IMR-90 (cell line): ENCODE measurements at regions not wholly inside any gene's neighbourhood (a gene's known extent, or its start where the extent isn't known, plus 50 kb on each side); places are given as distances from the start of the nearest gene placed in this dataset.

ENCODE experiments used
- ATAC-seq: fragments of 200-7000 bp; cut with Tn5 transposase; 2 replicates; pipeline ENCODE4 v1.9.1; 2020; ENCODE audit warnings: low read depth, mild to moderate bottlenecking, moderate library complexity
- BruUV-seq: library from RNA; stranded (reverse); fragments of 400-500 nt; replicated peaks from 2 replicates; lab custom pipeline; 2021; lab: Mats Ljungman, UMichigan
- CTCF ChIA-PET: fragments of 300-600 bp; formaldehyde crosslinking; extraction: SDS; loops from one replicate; lab custom pipeline; 2021; ENCODE audit warnings: antibody characterized with exemption; lab: Yijun Ruan, JAX
- POLR2A ChIA-PET: fragments of 300-600 bp; sonication (Branson Sonifier 250); formaldehyde crosslinking; loops from one replicate; lab custom pipeline; 2022; ENCODE audit warnings: antibody characterized with exemption; ENCODE audit not compliant: unreplicated experiment; lab: Charles Lee
- DNase-seq: peaks from one replicate; pipeline ENCODE4 v3.0.0; 2013
- H2AFZ ChIP-seq: replicated peaks from 2 replicates; pipeline ENCODE3; 2013; ENCODE audit warnings: low read length, mild to moderate bottlenecking; ENCODE audit not compliant: poor library complexity
- H2AK5ac ChIP-seq: 2 replicates; pipeline ENCODE4 v1.6.1; 2013; ENCODE audit warnings: low read depth, low read length, inconsistent platforms
- H2AK9ac ChIP-seq: replicated peaks from 2 replicates; pipeline ENCODE3; 2013; ENCODE audit warnings: mild to moderate bottlenecking, low read depth, low read length, moderate library complexity; ENCODE audit not compliant: poor library complexity
- H2BK120ac ChIP-seq: 2 replicates; pipeline ENCODE4 v1.6.1; 2013; ENCODE audit warnings: low read depth, low read length, inconsistent platforms
- H2BK15ac ChIP-seq: 3 replicates; pipeline ENCODE4 v1.6.1; 2013; ENCODE audit warnings: low read depth, low read length, inconsistent platforms
- H2BK20ac ChIP-seq: 2 replicates; pipeline ENCODE4 v1.6.1; 2013; ENCODE audit warnings: low read depth, mild to moderate bottlenecking, inconsistent platforms, low read length, moderate library complexity
- H2BK5ac ChIP-seq: 2 replicates; pipeline ENCODE4 v1.6.1; 2013; ENCODE audit warnings: mild to moderate bottlenecking, low read depth, low read length, inconsistent platforms; ENCODE audit not compliant: poor library complexity, severe bottlenecking
- H3K14ac ChIP-seq: replicated peaks from 2 replicates; pipeline ENCODE4 v1.6.1; 2013; ENCODE audit warnings: low read depth, low read length, inconsistent platforms
- H3K18ac ChIP-seq: 2 replicates; pipeline ENCODE4 v1.6.1; 2013; ENCODE audit warnings: low read depth, low read length, control low read depth
- H3K23ac ChIP-seq: 2 replicates; pipeline ENCODE4 v1.6.1; 2013; ENCODE audit warnings: low read depth, low read length, inconsistent platforms
- H3K27ac ChIP-seq: 2 replicates; pipeline ENCODE4 v1.5.1; 2013; ENCODE audit warnings: mild to moderate bottlenecking, control low read depth, low read length; ENCODE audit not compliant: insufficient read depth
- H3K27me3 ChIP-seq: 2 replicates; pipeline ENCODE4 v1.6.1; 2013; ENCODE audit warnings: low read length; ENCODE audit not compliant: control insufficient read depth, insufficient read depth
- H3K36me3 ChIP-seq: 2 replicates; pipeline ENCODE4 v1.6.1; 2013; ENCODE audit warnings: low read length, mixed read lengths; ENCODE audit not compliant: control insufficient read depth, insufficient read depth
- H3K4ac ChIP-seq: 2 replicates; pipeline ENCODE4 v1.6.1; 2013; ENCODE audit warnings: low read depth, low read length, inconsistent platforms
- H3K4me1 ChIP-seq: 2 replicates; pipeline ENCODE4 v1.6.1; 2013; ENCODE audit warnings: low read length, mixed read lengths; ENCODE audit not compliant: control insufficient read depth, insufficient read depth
- H3K4me2 ChIP-seq: 2 replicates; pipeline ENCODE4 v1.6.1; 2013; ENCODE audit warnings: low read depth, mild to moderate bottlenecking, control low read depth, low read length, moderate library complexity
- H3K4me3 ChIP-seq: 2 replicates; pipeline ENCODE4 v1.5.1; 2013; ENCODE audit warnings: low read depth, mild to moderate bottlenecking, control low read depth, low read length, moderate library complexity; ENCODE audit not compliant: insufficient read depth
- H3K56ac ChIP-seq: 2 replicates; pipeline ENCODE4 v1.6.1; 2013; ENCODE audit warnings: low read length, inconsistent platforms; ENCODE audit not compliant: insufficient read depth; ENCODE audit errors: extremely low read depth
- H3K79me1 ChIP-seq, 2 experiments: 2 replicates each; pipeline ENCODE4 v1.6.1; 2013; ENCODE audit warnings: low read length in 2 of 2, inconsistent platforms in 1 of 2, low read depth in 1 of 2
- H3K9ac ChIP-seq: 2 replicates; pipeline ENCODE4 v1.6.1; 2013; ENCODE audit warnings: low read depth, low read length, control low read depth
- H3K9me1 ChIP-seq: 2 replicates; pipeline ENCODE4 v1.6.1; 2013; ENCODE audit warnings: low read length, inconsistent platforms; ENCODE audit not compliant: insufficient read depth
- H3K9me3 ChIP-seq: 2 replicates; pipeline ENCODE4 v1.6.1; 2013; ENCODE audit warnings: low read length; ENCODE audit not compliant: control insufficient read depth, insufficient read depth
- H4K20me1 ChIP-seq: 2 replicates; pipeline ENCODE4 v1.6.1; 2013; ENCODE audit warnings: low read length, inconsistent platforms; ENCODE audit not compliant: insufficient read depth
- H4K5ac ChIP-seq: 2 replicates; pipeline ENCODE4 v1.6.1; 2013; ENCODE audit warnings: mild to moderate bottlenecking, low read depth, low read length, control low read depth
- H4K8ac ChIP-seq, 2 experiments: 2 replicates each; pipeline ENCODE4 v1.6.1; 2013; ENCODE audit warnings: low read depth in 2 of 2, low read length in 2 of 2, control low read depth in 1 of 2, inconsistent platforms in 1 of 2
- H4K91ac ChIP-seq: 2 replicates; pipeline ENCODE4 v1.6.1; 2013; ENCODE audit warnings: low read depth, low read length, inconsistent platforms; ENCODE audit not compliant: insufficient read depth
- BHLHE40 ChIP-seq: fragments of 150-350 bp; IDR thresholded peaks from 2 replicates; pipeline ENCODE4 v1.6.1; 2016; ENCODE audit warnings: mild to moderate bottlenecking, low read depth, low read length
- CEBPB ChIP-seq: IDR thresholded peaks from 2 replicates; pipeline ENCODE4 v1.6.1; 2012; ENCODE audit warnings: low read depth, low read length, improper control_type of control experiment
- CHD1 ChIP-seq: IDR thresholded peaks from 2 replicates; pipeline ENCODE4 v1.6.1; 2012; ENCODE audit warnings: low read depth, low read length, improper control_type of control experiment
- FOS ChIP-seq: fragments of 150-350 bp; IDR thresholded peaks from 2 replicates; pipeline ENCODE4 v1.6.1; 2016; ENCODE audit warnings: low read depth, low read length
- MAFK ChIP-seq: IDR thresholded peaks from 2 replicates; pipeline ENCODE4 v1.6.1; 2012; ENCODE audit warnings: low read depth, low read length, improper control_type of control experiment
- MAZ ChIP-seq: IDR thresholded peaks from 2 replicates; pipeline ENCODE4 v1.6.1; 2012; ENCODE audit warnings: low read depth, mild to moderate bottlenecking, low read length, improper control_type of control experiment, moderate library complexity, borderline replicate concordance
- NFE2L2 ChIP-seq: fragments of 150-350 bp; IDR thresholded peaks from 2 replicates; pipeline ENCODE4 v1.6.1; 2016; ENCODE audit warnings: low read depth, mild to moderate bottlenecking, low read length
- RAD21 ChIP-seq: IDR thresholded peaks from 2 replicates; pipeline ENCODE4 v1.6.1; 2012; ENCODE audit warnings: low read length, improper control_type of control experiment
- RCOR1 ChIP-seq: IDR thresholded peaks from 2 replicates; pipeline ENCODE4 v1.6.1; 2012; ENCODE audit warnings: mild to moderate bottlenecking, low read length, improper control_type of control experiment; ENCODE audit not compliant: insufficient replicate concordance
- RFX5 ChIP-seq: IDR thresholded peaks from 2 replicates; pipeline ENCODE4 v1.8.0; 2012; ENCODE audit warnings: low read depth, mild to moderate bottlenecking, low read length, moderate library complexity
- dilution Hi-C: fragments of 300-500 bp; cut with HindIII; formaldehyde crosslinking; loops from one replicate; pipeline ENCODE4 v1.14.3; 2018; ENCODE audit warnings: low sequenced_read_pairs; ENCODE audit not compliant: unreplicated experiment
- in situ Hi-C: fragments of 300-500 bp; cut with MboI; formaldehyde crosslinking; loops from 3 replicates; pipeline ENCODE4 v1.14.3; 2019; ENCODE audit warnings: low sequenced_read_pairs, inconsistent platforms, mixed read lengths
- intact Hi-C: fragments of 100-400 bp; cut with micrococcal nuclease; formaldehyde crosslinking; loops from 2 replicates; pipeline ENCODE4 v1.10.0; 2022
- TF ChIP-seq, protein P1 (sequence below): conservative IDR thresholded peaks from 2 replicates; pipeline ENCODE4 v1.5.1; 2012; ENCODE audit warnings: mild to moderate bottlenecking, low read depth, low read length, improper control_type of control experiment
- TF ChIP-seq, protein P2 (sequence below): fragments of 150-350 bp; IDR thresholded peaks from 2 replicates; pipeline ENCODE4 v1.6.1; 2017; ENCODE audit warnings: mild to moderate bottlenecking, antibody characterized with exemption, low read length, low read depth

DNA sequence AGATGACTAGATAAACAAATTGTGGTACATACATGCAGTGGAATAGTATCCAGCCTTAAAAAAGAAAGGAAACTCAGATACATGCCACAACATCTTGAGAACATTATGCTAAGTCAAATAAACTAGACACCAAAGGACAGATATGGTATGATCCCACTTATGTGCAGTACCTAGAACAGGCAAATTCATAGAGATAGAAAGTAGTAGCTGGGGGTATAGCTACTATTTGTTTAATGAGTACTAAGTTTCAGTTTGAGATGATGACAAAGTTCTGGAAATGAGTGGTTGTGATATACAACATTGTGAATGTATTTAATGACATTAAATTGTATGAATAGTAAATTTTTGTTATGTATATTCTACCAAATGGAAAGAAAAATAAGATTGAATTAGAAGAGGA, 477.2 kb upstream of the CFAP20DC start:
- ATAC-seq (no peak), DNase-seq (no peak)
- Histone ChIP-seq H2BK5ac (no peak overlapping the region), H4K20me1 (no peaks in the 10 kb centered on the region), H3K9ac (no peak overlapping the region), H2BK120ac (no peak overlapping the region), H2BK15ac (no peak overlapping the region), H3K23ac (no peak overlapping the region), H3K4me1 (no peaks in the 10 kb centered on the region), H2AK9ac (no peak overlapping the region), H3K14ac (no peak overlapping the region), H3K56ac (no peak overlapping the region), H3K9me1 (no peaks in the 10 kb centered on the region), H4K91ac (no peak overlapping the region), H2BK20ac (no peak overlapping the region), H3K9me3 (no peaks in the 10 kb centered on the region), H3K4ac (no peak overlapping the region), H3K4me2 (no peak overlapping the region), H4K8ac (no peak overlapping the region), H2AFZ (no peak overlapping the region), H4K5ac (no peak overlapping the region), H3K36me3 (no peaks in the 10 kb centered on the region), H3K27ac (no peak overlapping the region), H2AK5ac (no peak overlapping the region), H3K79me1 (no peaks in the 10 kb centered on the region), H3K18ac (no peak overlapping the region), H3K4me3 (no peak overlapping the region), H3K27me3 (no peaks in the 10 kb centered on the region)
- ChIA-PET POLR2A (no interaction called here), CTCF (no interaction called here)
- intact Hi-C loops: no loop called here
- in situ Hi-C loops: no loop called here
- no peak for TF ChIP-seq BHLHE40
- no peak for TF ChIP-seq RAD21
- no peak for TF ChIP-seq CEBPB
- TF ChIP-seq MAFK: no peak
- TF ChIP-seq, protein P1, sequence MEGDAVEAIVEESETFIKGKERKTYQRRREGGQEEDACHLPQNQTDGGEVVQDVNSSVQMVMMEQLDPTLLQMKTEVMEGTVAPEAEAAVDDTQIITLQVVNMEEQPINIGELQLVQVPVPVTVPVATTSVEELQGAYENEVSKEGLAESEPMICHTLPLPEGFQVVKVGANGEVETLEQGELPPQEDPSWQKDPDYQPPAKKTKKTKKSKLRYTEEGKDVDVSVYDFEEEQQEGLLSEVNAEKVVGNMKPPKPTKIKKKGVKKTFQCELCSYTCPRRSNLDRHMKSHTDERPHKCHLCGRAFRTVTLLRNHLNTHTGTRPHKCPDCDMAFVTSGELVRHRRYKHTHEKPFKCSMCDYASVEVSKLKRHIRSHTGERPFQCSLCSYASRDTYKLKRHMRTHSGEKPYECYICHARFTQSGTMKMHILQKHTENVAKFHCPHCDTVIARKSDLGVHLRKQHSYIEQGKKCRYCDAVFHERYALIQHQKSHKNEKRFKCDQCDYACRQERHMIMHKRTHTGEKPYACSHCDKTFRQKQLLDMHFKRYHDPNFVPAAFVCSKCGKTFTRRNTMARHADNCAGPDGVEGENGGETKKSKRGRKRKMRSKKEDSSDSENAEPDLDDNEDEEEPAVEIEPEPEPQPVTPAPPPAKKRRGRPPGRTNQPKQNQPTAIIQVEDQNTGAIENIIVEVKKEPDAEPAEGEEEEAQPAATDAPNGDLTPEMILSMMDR: no peak
- TF ChIP-seq, protein P2, sequence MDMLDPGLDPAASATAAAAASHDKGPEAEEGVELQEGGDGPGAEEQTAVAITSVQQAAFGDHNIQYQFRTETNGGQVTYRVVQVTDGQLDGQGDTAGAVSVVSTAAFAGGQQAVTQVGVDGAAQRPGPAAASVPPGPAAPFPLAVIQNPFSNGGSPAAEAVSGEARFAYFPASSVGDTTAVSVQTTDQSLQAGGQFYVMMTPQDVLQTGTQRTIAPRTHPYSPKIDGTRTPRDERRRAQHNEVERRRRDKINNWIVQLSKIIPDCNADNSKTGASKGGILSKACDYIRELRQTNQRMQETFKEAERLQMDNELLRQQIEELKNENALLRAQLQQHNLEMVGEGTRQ: no peak
- no peak for TF ChIP-seq RFX5
- TF ChIP-seq NFE2L2: no peak
- no peak for TF ChIP-seq CHD1
- no peak for TF ChIP-seq MAZ
- no peak for TF ChIP-seq RCOR1
- TF ChIP-seq FOS: no peak
- dilution Hi-C loops: no loop called here
- BruUV-seq: no TSS peak
